Panc1 (cell line): ENCODE measurements at regions not wholly inside any gene's neighbourhood (a gene's known extent, or its start where the extent isn't known, plus 50 kb on each side); places are given as distances from the start of the nearest gene placed in this dataset.

Experiments used
- ATAC-seq: fragments of 200-7000 bp; cut with Tn5 transposase; 2 replicates; pipeline ENCODE4 v1.9.1; 2020; ENCODE audit warnings: mild to moderate bottlenecking, moderate library complexity
- BruUV-seq: library from RNA; stranded (reverse); fragments of 400-500 nt; replicated peaks from 2 replicates; lab custom pipeline; 2021; lab: Mats Ljungman, UMichigan
- CTCF ChIA-PET: fragments of 300-600 bp; sonication (Branson Sonifier 250); formaldehyde crosslinking; loops from one replicate; lab custom pipeline; 2022; ENCODE audit warnings: antibody characterized with exemption; lab: Charles Lee
- POLR2A ChIA-PET: fragments of 300-600 bp; sonication (Branson Sonifier 250); formaldehyde crosslinking; loops from one replicate; lab custom pipeline; 2022; ENCODE audit warnings: antibody characterized with exemption; lab: Charles Lee
- DNase-seq: peaks from one replicate; pipeline ENCODE4 v3.0.0-alpha.2; 2010; ENCODE audit warnings: low read depth, low spot score
- H3K27ac ChIP-seq: 2 replicates; pipeline ENCODE4 v1.5.1; 2011; ENCODE audit warnings: mild to moderate bottlenecking, low read length, inconsistent platforms
- H3K27me3 ChIP-seq: fragments of 200-500 bp; sonication (Bioruptor generic); 2 replicates; pipeline ENCODE4 v1.6.0; 2014; ENCODE audit warnings: low read length, inconsistent platforms; ENCODE audit not compliant: control insufficient read depth, insufficient read depth
- H3K36me3 ChIP-seq: fragments of 200-500 bp; sonication (Bioruptor generic); 2 replicates; pipeline ENCODE4 v1.5.1; 2014; ENCODE audit warnings: inconsistent platforms, mild to moderate bottlenecking, low read length, moderate library complexity; ENCODE audit not compliant: control insufficient read depth, insufficient read depth
- H3K4me1 ChIP-seq: 2 replicates; pipeline ENCODE4 v1.5.1; 2011; ENCODE audit warnings: inconsistent platforms, mild to moderate bottlenecking, low read length, moderate library complexity; ENCODE audit not compliant: control insufficient read depth, insufficient read depth
- H3K4me3 ChIP-seq, 2 experiments: 2 replicates each; pipeline ENCODE4 v1.5.1; 2011 to 2012; ENCODE audit warnings: low read depth in 2 of 2, low read length in 2 of 2, mild to moderate bottlenecking in 2 of 2, inconsistent platforms in 1 of 2, moderate library complexity in 1 of 2
- H3K9me3 ChIP-seq: fragments of 200-500 bp; sonication (Bioruptor generic); 2 replicates; pipeline ENCODE4 v1.5.1; 2014; ENCODE audit warnings: low read depth, mild to moderate bottlenecking, inconsistent platforms, low read length, moderate library complexity; ENCODE audit not compliant: control insufficient read depth, insufficient read depth
- CTCF ChIP-seq: fragments of 450-650 bp; IDR thresholded peaks from 2 replicates; pipeline ENCODE4 v1.5.1; 2017; ENCODE audit warnings: mild to moderate bottlenecking
- POLR2AphosphoS5 ChIP-seq: IDR thresholded peaks from 2 replicates; pipeline ENCODE4 v1.6.1; 2012; ENCODE audit warnings: mild to moderate bottlenecking, low read depth, low read length, moderate library complexity
- REST ChIP-seq, 2 experiments: IDR thresholded peaks; 2 replicates each; pipeline ENCODE4 v1.6.1; 2011 to 2012; ENCODE audit warnings: low read depth in 2 of 2, control low read depth in 1 of 2, low read length in 1 of 2, mild to moderate bottlenecking in 1 of 2, moderate library complexity in 1 of 2; ENCODE audit not compliant: insufficient read depth in 1 of 2
- SIN3A ChIP-seq: IDR thresholded peaks from 2 replicates; pipeline ENCODE4 v1.6.1; 2012; ENCODE audit warnings: low read depth, mild to moderate bottlenecking, low read length, moderate library complexity, borderline replicate concordance; ENCODE audit not compliant: insufficient read depth
- TCF7L2 ChIP-seq: IDR thresholded peaks from 2 replicates; pipeline ENCODE4 v1.6.1; 2011; ENCODE audit warnings: mild to moderate bottlenecking, low read depth, low read length, inconsistent platforms
- in situ Hi-C: cut with HindIII; loops from 2 replicates; pipeline ENCODE4 v1.10.0; 2016; ENCODE audit warnings: low sequenced_read_pairs, low pct_unique_long_range_greater_than_20kb
- intact Hi-C: fragments of 100-400 bp; cut with micrococcal nuclease; formaldehyde crosslinking; loops from one replicate; pipeline ENCODE4 v1.10.0; 2022; ENCODE audit not compliant: unreplicated experiment

GRCh38 chr12:127780881-127781280, 486.1 kb upstream of the TMEM132C start:
- Histone ChIP-seq H3K4me1 (no peaks in the 10 kb centered on the region), H3K9me3 (no peaks in the 10 kb centered on the region), H3K27ac (no peak overlapping the region), H3K4me3 (no peak overlapping the region), H3K27me3 (no peaks in the 10 kb centered on the region), H3K36me3 (no peaks in the 10 kb centered on the region)
- intact Hi-C loops (no loop called here), in situ Hi-C loops (no loop called here)
- TF ChIP-seq POLR2AphosphoS5 (no peak), CTCF (no peak), TCF7L2 (no peak), SIN3A (no peak), REST (IDR thresholded peaks at IDR 0.05; ENCODE audit: insufficient read depth in 1 of 2, low read depth in 2 of 2, low read length in 1 of 2) (no peak)
- DNase-seq (no peak), ATAC-seq (no peak)
- CTCF ChIA-PET: no interaction called here
- no TSS peak for BruUV-seq
- POLR2A ChIA-PET: no interaction called here

- intact Hi-C loops (no loop called here), in situ Hi-C loops (no loop called here)
- ATAC-seq: no peak
- Histone ChIP-seq H3K4me1 (no peaks in the 10 kb centered on the region), H3K4me3 (no peak overlapping the region), H3K9me3 (no peaks in the 10 kb centered on the region), H3K36me3 (no peaks in the 10 kb centered on the region), H3K27ac (no peak overlapping the region), H3K27me3 (no peaks in the 10 kb centered on the region)
- no peak for TF ChIP-seq POLR2AphosphoS5
- TF ChIP-seq SIN3A: no peak
- TF ChIP-seq TCF7L2: no peak
- no peak for TF ChIP-seq CTCF
- TF ChIP-seq REST (IDR thresholded peaks at IDR 0.05; ENCODE audit: insufficient read depth in 1 of 2, low read depth in 2 of 2, low read length in 1 of 2): no peak
- CTCF ChIA-PET: no interaction called here
- BruUV-seq: no TSS peak
- POLR2A ChIA-PET: no interaction called here
- no peak for DNase-seq
These were observed 485.6 kb upstream of the TMEM132C start for GRCh38 chr12:127781336-127781735.
